Adrenal gland (tissue), 9 donors: ENCODE measurements at regions not wholly inside any gene's neighbourhood (a gene's known extent, or its start where the extent isn't known, plus 50 kb on each side); places are given as distances from the start of the nearest gene placed in this dataset.

ENCODE experiments used
- DNase-seq, 7 donors: peaks; one replicate each; pipeline ENCODE4 v3.0.0-alpha.2; 2019 to 2020
- H3K27ac ChIP-seq, 5 donors: fragments of 200-600 bp; sonication (generic) in 4 of 5; 1 replicate in 3 of 5; 2 replicates in 2 of 5; pipeline versions ENCODE4 v1.5.1 to v1.8.0; 2016 to 2020; ENCODE audit warnings: mild to moderate bottlenecking in 1 of 5
- H3K27me3 ChIP-seq: fragments of 200-600 bp; 2 replicates; pipeline ENCODE4 v1.8.0; 2021
- H3K36me3 ChIP-seq, 2 donors: fragments of 200-600 bp; replicated peaks in 1 of 2; 1 replicate in 1 of 2; 2 replicates in 1 of 2; pipeline versions ENCODE4 v1.5.1 to v1.8.0; 2018 to 2022
- H3K4me1 ChIP-seq, 2 donors: fragments of 200-600 bp; replicated peaks in 1 of 2; 1 replicate in 1 of 2; 2 replicates in 1 of 2; pipeline versions ENCODE4 v1.5.1 to v1.8.0; 2018 to 2021
- H3K4me3 ChIP-seq, 4 donors: fragments of 200-600 bp; sonication (generic) in 3 of 4; one replicate each; pipeline ENCODE4 v1.5.1; 2016 to 2018
- H3K9me3 ChIP-seq, 3 donors: fragments of 200-600 bp; sonication (generic) in 1 of 3; replicated peaks in 1 of 3; 1 replicate in 2 of 3; 2 replicates in 1 of 3; pipeline versions ENCODE4 v1.5.1 to v1.8.0; 2016 to 2021
- CTCF ChIP-seq, 6 experiments: fragments of 450-650 bp in 4 of 6; fragments of 200-600 bp in 2 of 6; sonication (generic) in 1 of 6; IDR thresholded peaks; 1 replicate in 5 of 6; 2 replicates in 1 of 6; pipeline versions ENCODE4 v1.5.1 to v1.8.0; 2016 to 2021; ENCODE audit warnings: antibody characterized with exemption in 6 of 6, mild to moderate bottlenecking in 2 of 6, moderate library complexity in 1 of 6
- POLR2A ChIP-seq, 2 donors: fragments of 450-650 bp; IDR thresholded peaks; one replicate each; pipeline ENCODE4 v1.6.1; 2017; ENCODE audit warnings: antibody characterized with exemption in 2 of 2, mild to moderate bottlenecking in 2 of 2, moderate library complexity in 1 of 2
- WGBS, 4 donors: extraction: QIAGEN DNeasy Blood & Tissue Kit in 2 of 4; methylation state at CpG; one replicate each; pipeline versions ENCODE4 v1.1.5 to v1.1.7; 2013 to 2017; 5-methylcytosine and 5-hydroxymethylcytosine counted together
- intact Hi-C, 2 donors: fragments of 100-400 bp; cut with DNase I; formaldehyde crosslinking; loops; one replicate each; pipeline versions ENCODE4 v1.14.1 to v1.15.0; 2022 to 2023
- donor health status: healthy with polysubstance abuse.
- donor health status: Bipolar disorder and iron deficiency.
- donor health status: DM: yes; HTN: yes; CAD: no.
- donor health status: DM: no; HTN: no; CAD: no.
- donor health status: DM: no; HTN: no; CAD: no.

- no peaks in the 10 kb centered on the region for H3K27me3 ChIP-seq
- H3K36me3 ChIP-seq, result no peaks in the 10 kb centered on the region
- no peak for DNase-seq
- H3K4me3 ChIP-seq, result no peak overlapping the region
- intact Hi-C loops, result no loop called here
- H3K9me3 ChIP-seq, result no peaks in the 10 kb centered on the region
- 71 to 95% (median 86%) methylated on average over 2 of the region's 2 CpGs for WGBS, 4 donors
- peaks cover 0 to 9% of the 10 kb centered on the region in 2 donors for H3K4me1 ChIP-seq
- no peak overlapping the region for H3K27ac ChIP-seq
- TF ChIP-seq POLR2A (IDR thresholded peaks at IDR 0.05) (no peak), CTCF (IDR thresholded peaks at IDR 0.05) (no peak)
These were observed 127.5 kb downstream of the SS18 start for GRCh38 chr18:25962919-25963318.

GRCh38 chr18:25962176-25962575, 128.2 kb downstream of the SS18 start:
- Histone ChIP-seq H3K27ac (no peak overlapping the region), H3K9me3 (no peaks in the 10 kb centered on the region), H3K36me3 (no peaks in the 10 kb centered on the region), H3K27me3 (no peaks in the 10 kb centered on the region), H3K4me3 (no peak overlapping the region), H3K4me1 (peaks cover 0 to 9% of the 10 kb centered on the region in 2 donors)
- no peak for DNase-seq
- TF ChIP-seq CTCF (IDR thresholded peaks at IDR 0.05), result no peak
- no peak for TF ChIP-seq POLR2A (IDR thresholded peaks at IDR 0.05)
- WGBS, 4 donors, result 84 to 94% (median 88%) methylated on average over 2 to 4 of the region's 4 CpGs
- intact Hi-C loops, result no loop called here

- Histone ChIP-seq H3K27ac (no peak overlapping the region), H3K4me3 (no peak overlapping the region), H3K4me1 (no peaks in the 10 kb centered on the region), H3K36me3 (no peaks in the 10 kb centered on the region), H3K9me3 (no peaks in the 10 kb centered on the region), H3K27me3 (no peaks in the 10 kb centered on the region)
- intact Hi-C loops, result no loop called here
- TF ChIP-seq CTCF (IDR thresholded peaks at IDR 0.05), result no peak
- TF ChIP-seq POLR2A (IDR thresholded peaks at IDR 0.05), result no peak
- DNase-seq, result no peak
- 61 to 76% (median 72%) methylated on average over 4 of the region's 4 CpGs for WGBS, 4 donors
These were observed 133.4 kb downstream of the SS18 start for GRCh38 chr18:25957017-25957416.

GRCh38 chr18:25953111-25953510, 137.3 kb downstream of the SS18 start:
- H3K36me3 ChIP-seq, result no peaks in the 10 kb centered on the region
- DNase-seq, result no peak
- no peaks in the 10 kb centered on the region for H3K4me1 ChIP-seq
- intact Hi-C loops, result no loop called here
- H3K27me3 ChIP-seq, result no peaks in the 10 kb centered on the region
- H3K27ac ChIP-seq, result no peak overlapping the region
- no peaks in the 10 kb centered on the region for H3K9me3 ChIP-seq
- TF ChIP-seq POLR2A (IDR thresholded peaks at IDR 0.05) (no peak), CTCF (IDR thresholded peaks at IDR 0.05) (no peak)
- no peak overlapping the region for H3K4me3 ChIP-seq
- 93 to 99% (median 95%) methylated on average over 2 to 4 of the region's 4 CpGs for whole genome bisulfite sequencing, 4 donors
